Transverse colon (tissue), 4 donors: ENCODE measurements at regions not wholly inside any gene's neighbourhood (a gene's known extent, or its start where the extent isn't known, plus 50 kb on each side); places are given as distances from the start of the nearest gene placed in this dataset.

Source experiments
- DNase-seq: peaks from one replicate; pipeline ENCODE4 v3.0.0-alpha.2; 2019
- H3K27ac ChIP-seq, 4 donors: fragments of 200-600 bp; sonication (generic); 2 replicates each; pipeline ENCODE4 v1.5.1; 2016 to 2018; ENCODE audit warnings: inconsistent platforms in 4 of 4
- H3K27me3 ChIP-seq: fragments of 200-600 bp; sonication (generic); 2 replicates; pipeline ENCODE4 v1.5.1; 2017; ENCODE audit warnings: inconsistent platforms
- H3K36me3 ChIP-seq, 4 donors: fragments of 200-600 bp; sonication (generic); 2 replicates each; pipeline ENCODE4 v1.5.1; 2017 to 2019; ENCODE audit warnings: inconsistent platforms in 4 of 4
- H3K4me1 ChIP-seq, 4 donors: fragments of 200-600 bp; sonication (generic); 2 replicates each; pipeline ENCODE4 v1.5.1; 2017 to 2020; ENCODE audit warnings: inconsistent platforms in 4 of 4
- H3K4me3 ChIP-seq, 4 donors: fragments of 200-600 bp; sonication (generic); 1 replicate in 1 of 4; 2 replicates in 3 of 4; pipeline versions ENCODE4 v1.5.1 to v1.6.1; 2017 to 2019; ENCODE audit warnings: inconsistent platforms in 4 of 4
- H3K9me3 ChIP-seq, 2 donors: fragments of 200-600 bp; sonication (generic); 2 replicates each; pipeline ENCODE4 v1.5.1; 2017 to 2019; ENCODE audit warnings: inconsistent platforms in 2 of 2
- EP300 ChIP-seq: sonication (generic); formaldehyde crosslinking; IDR thresholded peaks from one replicate; pipeline ENCODE4 v1.6.1; 2017; ENCODE audit warnings: antibody characterized with exemption, low read depth
- POLR2A ChIP-seq: fragments of 450-650 bp; IDR thresholded peaks from one replicate; pipeline ENCODE4 v1.6.1; 2016; ENCODE audit warnings: antibody characterized with exemption, mild to moderate bottlenecking, moderate library complexity
- POLR2AphosphoS5 ChIP-seq, 3 donors: sonication (generic); formaldehyde crosslinking; IDR thresholded peaks; one replicate each; pipeline ENCODE4 v1.6.1; 2016; ENCODE audit warnings: antibody characterized with exemption in 3 of 3
- WGBS, 2 donors: methylation state at CpG; one replicate each; pipeline ENCODE4 v1.1.5; 2018; ENCODE audit warnings: low coverage in 1 of 2; 5-methylcytosine and 5-hydroxymethylcytosine counted together
- in situ Hi-C, 4 donors: fragments of 200-750 bp; cut with MboI; loops; one replicate each; pipeline versions ENCODE4 v1.15.0 to v1.15.1; 2017; ENCODE audit warnings: low sequenced_read_pairs in 3 of 4, low pct_ligation_motif_present in 1 of 4, low pct_unique_long_range_greater_than_20kb in 1 of 4
- intact Hi-C: fragments of 100-400 bp; cut with DNase I; formaldehyde crosslinking; loops from one replicate; pipeline ENCODE4 v1.15.1; 2023; ENCODE audit warnings: low total_unique reads
- TF ChIP-seq, protein P1 (sequence below), 5 experiments: fragments of 200-600 bp in 3 of 5; fragments of 450-650 bp in 2 of 5; sonication (generic) in 3 of 5; IDR thresholded peaks; 1 replicate in 2 of 5; 2 replicates in 3 of 5; pipeline ENCODE4 v1.5.1; 2016 to 2017; ENCODE audit warnings: antibody characterized with exemption in 5 of 5, inconsistent platforms in 3 of 5, mild to moderate bottlenecking in 2 of 5, moderate library complexity in 1 of 5

DNA sequence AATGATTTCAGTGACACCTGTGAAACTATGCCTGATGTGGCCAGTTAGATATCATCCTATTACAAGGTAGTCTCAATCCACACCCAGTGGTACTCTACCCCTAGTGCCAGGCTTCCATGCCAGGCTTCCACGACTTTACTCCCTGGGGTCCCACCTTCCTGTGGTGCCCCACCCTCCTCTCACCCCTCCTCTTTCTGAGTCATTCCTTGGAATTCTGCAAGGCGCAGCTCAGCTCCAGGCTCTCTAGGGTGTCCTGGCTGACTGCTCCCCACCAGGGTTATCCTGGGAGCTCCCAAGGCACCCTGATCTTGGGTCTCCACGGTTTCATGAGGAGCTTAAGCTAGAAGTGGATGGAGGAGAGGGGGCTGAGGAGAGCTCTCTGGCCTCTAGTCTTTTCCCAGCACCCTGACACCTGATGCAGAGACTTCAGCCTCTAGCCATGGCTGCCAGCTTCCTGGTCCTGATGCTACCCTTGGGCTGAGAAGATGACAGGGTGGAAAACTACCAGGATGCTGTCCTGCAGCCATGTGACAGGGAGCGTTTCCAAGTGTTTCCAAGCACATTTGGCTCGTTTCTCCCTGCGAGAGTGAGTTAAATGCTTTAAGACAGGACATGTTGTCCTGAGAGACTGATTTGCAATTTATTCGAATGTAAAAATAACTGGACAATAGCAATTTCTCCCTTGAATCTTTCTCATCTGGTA is 1461.2 kb downstream of the TBC1D22A start:
- TF ChIP-seq POLR2AphosphoS5 (IDR thresholded peaks at IDR 0.05) (no peak), POLR2A (no peak), EP300 (no peak)
- TF ChIP-seq, protein P1, sequence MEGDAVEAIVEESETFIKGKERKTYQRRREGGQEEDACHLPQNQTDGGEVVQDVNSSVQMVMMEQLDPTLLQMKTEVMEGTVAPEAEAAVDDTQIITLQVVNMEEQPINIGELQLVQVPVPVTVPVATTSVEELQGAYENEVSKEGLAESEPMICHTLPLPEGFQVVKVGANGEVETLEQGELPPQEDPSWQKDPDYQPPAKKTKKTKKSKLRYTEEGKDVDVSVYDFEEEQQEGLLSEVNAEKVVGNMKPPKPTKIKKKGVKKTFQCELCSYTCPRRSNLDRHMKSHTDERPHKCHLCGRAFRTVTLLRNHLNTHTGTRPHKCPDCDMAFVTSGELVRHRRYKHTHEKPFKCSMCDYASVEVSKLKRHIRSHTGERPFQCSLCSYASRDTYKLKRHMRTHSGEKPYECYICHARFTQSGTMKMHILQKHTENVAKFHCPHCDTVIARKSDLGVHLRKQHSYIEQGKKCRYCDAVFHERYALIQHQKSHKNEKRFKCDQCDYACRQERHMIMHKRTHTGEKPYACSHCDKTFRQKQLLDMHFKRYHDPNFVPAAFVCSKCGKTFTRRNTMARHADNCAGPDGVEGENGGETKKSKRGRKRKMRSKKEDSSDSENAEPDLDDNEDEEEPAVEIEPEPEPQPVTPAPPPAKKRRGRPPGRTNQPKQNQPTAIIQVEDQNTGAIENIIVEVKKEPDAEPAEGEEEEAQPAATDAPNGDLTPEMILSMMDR (IDR thresholded peaks at IDR 0.05): no peak
- Histone ChIP-seq H3K36me3 (no peaks in the 10 kb centered on the region), H3K4me3 (no peak overlapping the region), H3K27me3 (no peaks in the 10 kb centered on the region), H3K27ac (no peak overlapping the region), H3K9me3 (peaks cover 0 to 3% of the 10 kb centered on the region in 2 donors), H3K4me1 (no peaks in the 10 kb centered on the region)
- intact Hi-C loops: no loop called here
- WGBS, 2 donors: 51 to 53% methylated on average over 4 to 7 of the region's 7 CpGs
- DNase-seq: no peak
- in situ Hi-C loops: no loop called here

DNA sequence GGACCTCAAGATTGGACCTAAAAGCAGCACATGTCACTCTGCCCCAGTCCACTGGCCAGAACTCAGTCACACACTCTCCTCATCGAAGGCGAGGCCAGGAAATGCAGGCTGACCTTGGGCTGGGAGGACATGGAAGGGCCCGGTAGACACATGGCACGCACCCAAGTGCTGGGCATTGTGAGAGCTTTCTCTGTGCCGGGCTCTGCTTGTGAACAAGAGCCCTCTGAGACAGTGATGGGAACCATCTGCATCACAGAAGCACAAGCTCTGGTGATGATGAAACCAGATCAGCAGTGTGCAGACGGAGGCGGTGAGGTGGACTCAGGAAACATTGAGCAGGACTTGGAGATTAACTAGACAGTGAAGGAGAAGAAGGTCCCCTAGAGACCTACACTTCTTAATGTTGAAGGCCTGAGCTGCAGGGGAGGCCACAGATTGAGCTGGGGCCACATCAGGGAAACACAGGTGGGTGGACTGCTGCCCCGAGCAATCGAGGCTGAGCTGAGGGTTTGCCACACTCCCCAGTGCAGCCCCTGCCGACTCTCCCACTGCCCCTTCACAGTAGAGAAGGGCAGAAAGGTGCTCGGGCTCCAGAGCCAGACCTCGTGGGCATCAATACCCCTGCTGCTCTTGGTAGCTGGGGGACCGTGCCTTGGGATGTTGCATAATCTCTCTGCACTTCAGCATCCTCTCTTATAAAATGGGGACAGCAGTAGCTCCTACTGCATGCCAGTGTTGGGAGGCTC is 1460.5 kb downstream of the TBC1D22A start:
- in situ Hi-C loops (no loop called here), intact Hi-C loops (no loop called here)
- Histone ChIP-seq H3K27ac (no peak overlapping the region), H3K27me3 (no peaks in the 10 kb centered on the region), H3K4me1 (no peaks in the 10 kb centered on the region), H3K4me3 (no peak overlapping the region), H3K9me3 (peaks cover 0 to 3% of the 10 kb centered on the region in 2 donors), H3K36me3 (no peaks in the 10 kb centered on the region)
- TF ChIP-seq POLR2AphosphoS5 (IDR thresholded peaks at IDR 0.05): no peak
- TF ChIP-seq, protein P1 (IDR thresholded peaks at IDR 0.05): no peak
- TF ChIP-seq EP300: no peak
- no peak for TF ChIP-seq POLR2A
- WGBS, 2 donors: 85 to 100% methylated on average over 2 to 13 of the region's 13 CpGs
- no peak for DNase-seq

DNA sequence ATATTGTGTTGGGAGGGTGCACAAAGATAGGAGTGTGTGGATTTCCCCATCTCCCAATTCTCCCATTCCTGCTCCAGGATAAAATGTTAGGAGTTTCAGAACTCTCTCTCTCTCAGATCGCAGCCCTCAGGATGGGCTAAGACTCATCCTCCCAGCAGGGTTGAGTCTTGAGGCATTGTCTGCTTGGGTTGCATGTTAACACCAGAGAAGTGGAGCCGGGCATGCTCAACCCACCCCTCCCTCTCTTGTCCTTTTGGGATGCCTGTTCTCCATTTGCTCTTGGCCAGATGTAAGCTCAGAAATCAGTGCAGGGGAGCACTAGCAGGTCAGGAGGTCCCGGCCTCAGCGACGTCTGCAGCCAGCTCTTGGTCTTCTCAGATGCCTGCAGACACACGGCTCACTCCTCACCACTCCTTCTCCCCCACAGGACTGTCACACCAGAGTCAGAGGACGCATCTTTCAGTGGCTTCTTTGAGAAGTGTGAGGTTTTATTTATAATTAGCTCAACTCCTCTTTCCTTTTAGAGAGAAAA is 1456.5 kb downstream of the TBC1D22A start:
- Histone ChIP-seq H3K27ac (no peak overlapping the region), H3K36me3 (no peaks in the 10 kb centered on the region), H3K4me3 (no peak overlapping the region), H3K27me3 (peaks cover 7% of the 10 kb centered on the region), H3K4me1 (no peaks in the 10 kb centered on the region), H3K9me3 (peaks cover 0 to 3% of the 10 kb centered on the region in 2 donors)
- intact Hi-C loops: no loop called here
- no peak for DNase-seq
- no peak for TF ChIP-seq EP300
- 50 to 69% methylated on average over 4 to 7 of the region's 7 CpGs for WGBS, 2 donors
- in situ Hi-C loops: no loop called here

DNA sequence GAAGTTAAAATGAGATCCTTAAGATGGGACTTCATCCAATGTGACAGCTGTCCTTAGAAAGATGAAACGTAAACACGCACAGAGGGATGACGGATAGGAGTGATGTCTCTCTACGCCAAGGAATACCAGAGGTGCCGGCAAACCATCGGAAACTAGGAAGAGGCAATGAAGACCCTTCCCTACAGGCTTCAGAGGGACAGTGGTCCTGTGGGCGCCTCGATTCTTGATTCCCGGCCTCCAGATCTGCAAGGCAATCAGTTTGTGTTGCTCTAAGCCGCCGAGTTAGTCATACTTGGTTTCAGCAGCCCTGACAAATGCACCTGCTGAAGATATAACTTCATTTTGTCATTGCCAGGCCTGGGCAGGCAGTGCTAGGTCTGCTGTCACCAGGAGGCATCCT is 1455.1 kb downstream of the TBC1D22A start:
- in situ Hi-C loops (no loop called here), intact Hi-C loops (no loop called here)
- WGBS, 2 donors: 85 to 87% methylated on average over 6 to 11 of the region's 11 CpGs
- DNase-seq: no peak
- Histone ChIP-seq H3K36me3 (no peaks in the 10 kb centered on the region), H3K9me3 (peaks cover 0 to 3% of the 10 kb centered on the region in 2 donors), H3K4me3 (no peak overlapping the region), H3K27ac (no peak overlapping the region), H3K27me3 (peaks cover 9% of the 10 kb centered on the region), H3K4me1 (no peaks in the 10 kb centered on the region)
- TF ChIP-seq, protein P1 (IDR thresholded peaks at IDR 0.05): no peak
- no peak for TF ChIP-seq POLR2AphosphoS5 (IDR thresholded peaks at IDR 0.05)
- no peak for TF ChIP-seq POLR2A
- no peak for TF ChIP-seq EP300
